NCI-H2196 (cell line): ENCODE measurements at regions not wholly inside any gene's neighbourhood (a gene's known extent, or its start where the extent isn't known, plus 50 kb on each side); places are given as distances from the start of the nearest gene placed in this dataset.

ENCODE experiments used
- DNase-seq: peaks from one replicate; lab custom pipeline; 2025; ENCODE audit not compliant: unreplicated experiment; lab: John Stamatoyannopoulos, UW

GRCh38 chr6:104109806-104110205 lies 749.9 kb downstream of the HACE1 start:
- no peak for DNase-seq

- no peak for DNase-seq
Observed at GRCh38 chr6:104108634-104109033, 751.1 kb downstream of the HACE1 start.

GRCh38 chr6:104095661-104096416 lies 763.9 kb downstream of the HACE1 start:
- no peak for DNase-seq

- DNase-seq = no peak
Observed at GRCh38 chr6:104087765-104088164, 772.0 kb downstream of the HACE1 start.

- DNase-seq = no peak
Observed at GRCh38 chr6:104068281-104068680, 791.4 kb downstream of the HACE1 start.

GRCh38 chr6:104064876-104065275 lies 794.8 kb downstream of the HACE1 start:
- no peak for DNase-seq

- DNase-seq = no peak
Observed at GRCh38 chr6:104050455-104050854, 809.3 kb downstream of the HACE1 start.

GRCh38 chr6:104046426-104046825 lies 813.3 kb downstream of the HACE1 start:
- DNase-seq = no peak

GRCh38 chr6:104031346-104031745 lies 828.4 kb downstream of the HACE1 start:
- DNase-seq = no peak

GRCh38 chr6:104022126-104022525 lies 837.6 kb downstream of the HACE1 start:
- DNase-seq = no peak

- DNase-seq = no peak
Observed at GRCh38 chr6:104019075-104019753, 840.5 kb downstream of the HACE1 start.

GRCh38 chr6:104017410-104018381 lies 842.0 kb downstream of the HACE1 start:
- DNase-seq = no peak

GRCh38 chr6:104014163-104014959 lies 845.4 kb downstream of the HACE1 start:
- DNase-seq = no peak

GRCh38 chr6:104013312-104013971 lies 846.3 kb downstream of the HACE1 start:
- DNase-seq = no peak

GRCh38 chr6:104010897-104011296 lies 848.8 kb downstream of the HACE1 start:
- DNase-seq = no peak

- no peak for DNase-seq
Observed at GRCh38 chr6:104003803-104004516, 855.8 kb downstream of the HACE1 start.

GRCh38 chr6:103995571-103995970 lies 864.1 kb downstream of the HACE1 start:
- no peak for DNase-seq

- DNase-seq = no peak
Observed at GRCh38 chr6:103983860-103984259, 875.9 kb downstream of the HACE1 start.

- no peak for DNase-seq
Observed at GRCh38 chr6:103983011-103983410, 876.7 kb downstream of the HACE1 start.
